Esophagus squamous epithelium (tissue), 4 donors: ENCODE measurements at regions not wholly inside any gene's neighbourhood (a gene's known extent, or its start where the extent isn't known, plus 50 kb on each side); places are given as distances from the start of the nearest gene placed in this dataset.

Experiments
- CTCF ChIP-seq, 6 experiments: fragments of 450-650 bp in 4 of 6; fragments of 200-600 bp in 2 of 6; sonication (generic) in 2 of 6; IDR thresholded peaks; one replicate each; pipeline ENCODE4 v1.5.1; 2016 to 2019; ENCODE audit warnings: antibody characterized with exemption in 6 of 6, mild to moderate bottlenecking in 4 of 6, moderate library complexity in 4 of 6
- POLR2A ChIP-seq, 4 donors: fragments of 450-650 bp; IDR thresholded peaks; one replicate each; pipeline ENCODE4 v1.6.1; 2017; ENCODE audit warnings: antibody characterized with exemption in 4 of 4, mild to moderate bottlenecking in 4 of 4, moderate library complexity in 3 of 4

GRCh38 chr12:47602949-47603558 lies 102.8 kb downstream of the RPAP3 start:
- no peak for TF ChIP-seq POLR2A (IDR thresholded peaks at IDR 0.05)
- TF ChIP-seq CTCF (IDR thresholded peaks at IDR 0.05) = no peak
